B cell (primary cell): ENCODE measurements at regions not wholly inside any gene's neighbourhood (a gene's known extent, or its start where the extent isn't known, plus 50 kb on each side); places are given as distances from the start of the nearest gene placed in this dataset.

Source experiments
- ATAC-seq: fragments of 200-7000 bp; cut with Tn5 transposase; one replicate; pipeline ENCODE4 v1.10.0; 2021; ENCODE audit warnings: low read depth, mild to moderate bottlenecking, moderate number of reproducible peaks, moderate library complexity
- CTCF ChIA-PET: fragments of 350-600 bp; sonication (Branson Sonifier 250); formaldehyde crosslinking; loops from one replicate; lab custom pipeline; 2021; ENCODE audit warnings: antibody characterized with exemption, inconsistent platforms; lab: Charles Lee
- POLR2A ChIA-PET: fragments of 350-600 bp; sonication (Branson Sonifier 250); formaldehyde crosslinking; loops from one replicate; lab custom pipeline; 2021; ENCODE audit warnings: antibody characterized with exemption; lab: Charles Lee
- DNase-seq: peaks from one replicate; pipeline ENCODE4 v3.0.0; 2013
- H2AFZ ChIP-seq: 2 replicates; pipeline ENCODE4 v1.6.1; 2012; ENCODE audit warnings: mild to moderate bottlenecking, low read depth, low read length; ENCODE audit not compliant: insufficient read depth, poor library complexity, severe bottlenecking
- H3K27ac ChIP-seq, 2 donors: 1 replicate in 1 of 2; 2 replicates in 1 of 2; pipeline ENCODE4 v1.5.1; 2012 to 2013; ENCODE audit warnings: low read length in 2 of 2, mild to moderate bottlenecking in 2 of 2, moderate library complexity in 1 of 2
- H3K27me3 ChIP-seq, 4 experiments: fragments of 200-600 bp in 1 of 4; sonication (generic) in 1 of 4; replicated peaks in 1 of 4; 1 replicate in 2 of 4; 2 replicates in 2 of 4; pipeline versions ENCODE4 v1.6.1 to v1.7.0; 2013 to 2016; ENCODE audit warnings: low read length in 3 of 4, mild to moderate bottlenecking in 2 of 4, mixed read lengths in 1 of 4, moderate library complexity in 1 of 4; ENCODE audit not compliant: insufficient read depth in 4 of 4, control insufficient read depth in 3 of 4; ENCODE audit errors: control extremely low read depth in 1 of 4
- H3K36me3 ChIP-seq, 2 experiments: replicated peaks in 1 of 2; 1 replicate in 1 of 2; 2 replicates in 1 of 2; pipeline versions ENCODE4 v1.6.1 to v1.7.1; 2013; ENCODE audit warnings: low read length in 1 of 2; ENCODE audit not compliant: insufficient read depth in 2 of 2, control insufficient read depth in 1 of 2; ENCODE audit errors: control extremely low read depth in 1 of 2, extremely low read depth in 1 of 2
- H3K4me1 ChIP-seq, 2 donors: fragments of 200-600 bp in 1 of 2; sonication (generic) in 1 of 2; 1 replicate in 1 of 2; 2 replicates in 1 of 2; pipeline versions ENCODE4 v1.5.1 to v1.6.1; 2013 to 2017; ENCODE audit warnings: low read length in 2 of 2; ENCODE audit not compliant: control insufficient read depth in 2 of 2, insufficient read depth in 2 of 2
- H3K4me2 ChIP-seq: replicated peaks from 2 replicates; pipeline ENCODE3; 2012; ENCODE audit warnings: mild to moderate bottlenecking, low read depth, low read length; ENCODE audit not compliant: poor library complexity, severe bottlenecking
- H3K4me3 ChIP-seq, 5 experiments: fragments of 200-600 bp in 1 of 5; sonication (generic) in 1 of 5; 1 replicate in 3 of 5; 2 replicates in 2 of 5; pipeline versions ENCODE4 v1.5.1 to v1.7.0; 2011 to 2016; ENCODE audit warnings: low read length in 4 of 5, mild to moderate bottlenecking in 4 of 5, low read depth in 2 of 5, control low read depth in 1 of 5, moderate library complexity in 1 of 5; ENCODE audit not compliant: insufficient read depth in 1 of 5; ENCODE audit errors: control extremely low read depth in 1 of 5, extremely low read depth in 1 of 5
- H3K79me2 ChIP-seq: fragments of 200-600 bp; sonication (generic); one replicate; pipeline ENCODE4 v1.6.0; 2016; ENCODE audit warnings: low read length; ENCODE audit not compliant: control insufficient read depth, insufficient read depth
- H3K9ac ChIP-seq: fragments of 200-600 bp; sonication (generic); 2 replicates; pipeline ENCODE4 v1.6.1; 2017; ENCODE audit warnings: mild to moderate bottlenecking, low read length, moderate library complexity
- H3K9me3 ChIP-seq, 3 donors: one replicate each; pipeline versions ENCODE4 v1.6.1 to v1.7.1; 2013; ENCODE audit warnings: low read length in 2 of 3; ENCODE audit not compliant: control insufficient read depth in 2 of 3, insufficient read depth in 1 of 3; ENCODE audit errors: control extremely low read depth in 1 of 3
- H4K20me1 ChIP-seq: 2 replicates; pipeline ENCODE4 v1.6.0; 2012; ENCODE audit warnings: mild to moderate bottlenecking, low read length; ENCODE audit not compliant: insufficient read depth, control insufficient read depth, poor library complexity, severe bottlenecking
- H3K27ac Mint-ChIP-seq: one replicate; pipeline ENCODE4 v1.8.0; 2021; ENCODE audit warnings: mixed read lengths
- H3K27me3 Mint-ChIP-seq: one replicate; pipeline ENCODE4 v1.8.0; 2021; ENCODE audit warnings: mixed read lengths
- H3K4me1 Mint-ChIP-seq: one replicate; pipeline ENCODE4 v1.8.0; 2021; ENCODE audit warnings: mixed read lengths
- H3K4me3 Mint-ChIP-seq: one replicate; pipeline ENCODE4 v1.8.0; 2021; ENCODE audit warnings: mixed read lengths
- H3K9me3 Mint-ChIP-seq: one replicate; pipeline ENCODE4 v1.8.0; 2022; ENCODE audit warnings: mixed read lengths; ENCODE audit not compliant: insufficient read depth
- CTCF ChIP-seq: fragments of 200-600 bp; IDR thresholded peaks from one replicate; pipeline ENCODE4 v1.8.0; 2022; ENCODE audit warnings: antibody characterized with exemption, mild to moderate bottlenecking
- EZH2 ChIP-seq: IDR thresholded peaks from 2 replicates; pipeline ENCODE4 v1.6.1; 2012; ENCODE audit warnings: borderline replicate concordance, low read depth, mild to moderate bottlenecking, moderate library complexity, low read length; ENCODE audit not compliant: insufficient read depth, poor library complexity, severe bottlenecking
- WGBS: methylation state at CpG from one replicate; pipeline ENCODE4 v1.1.5; 2013; ENCODE audit warnings: missing lambda C conversion rate; ENCODE audit not compliant: insufficient coverage; 5-methylcytosine and 5-hydroxymethylcytosine counted together
- intact Hi-C: fragments of 100-400 bp; cut with micrococcal nuclease; formaldehyde crosslinking; loops from one replicate; pipeline ENCODE4 v1.10.0; 2022

GRCh38 chr2:9146646-9147045, 60.0 kb upstream of the ASAP2 start:
- WGBS, result 95% methylated on average over 5 of the region's 6 CpGs
- TF ChIP-seq CTCF (no peak), EZH2 (no peak)
- DNase-seq, result no peak
- Mint-ChIP-seq H3K27ac (no peak overlapping the region), H3K27me3 (peaks cover 13% of the 10 kb centered on the region), H3K4me1 (peaks cover 5% of the 10 kb centered on the region), H3K4me3 (no peak overlapping the region), H3K9me3 (no peaks in the 10 kb centered on the region)
- Histone ChIP-seq H3K27me3 (peaks cover 0 to 10% (median 0%) of the 10 kb centered on the region in 4 experiments), H4K20me1 (no peaks in the 10 kb centered on the region), H2AFZ (no peak overlapping the region), H3K9ac (no peak overlapping the region), H3K4me1 (peaks cover 7 to 8% of the 10 kb centered on the region in 2 donors), H3K4me3 (no peak overlapping the region), H3K27ac (no peak overlapping the region), H3K79me2 (no peaks in the 10 kb centered on the region), H3K36me3 (no peaks in the 10 kb centered on the region), H3K4me2 (no peak overlapping the region), H3K9me3 (no peaks in the 10 kb centered on the region)
- POLR2A ChIA-PET, result no interaction called here
- CTCF ChIA-PET, result no interaction called here
- ATAC-seq, result no peak
- intact Hi-C loops, result no loop called here

GRCh38 chr2:9145752-9146430, 60.7 kb upstream of the ASAP2 start:
- DNase-seq (no peak), ATAC-seq (no peak)
- H3K27me3 Mint-ChIP-seq, result peaks cover 20% of the 10 kb centered on the region
- no peak overlapping the region for H3K27ac Mint-ChIP-seq
- Histone ChIP-seq H3K27ac (no peak overlapping the region), H3K4me2 (no peak overlapping the region), H3K27me3 (peaks cover 0 to 10% (median 0%) of the 10 kb centered on the region in 4 experiments), H3K36me3 (no peaks in the 10 kb centered on the region), H2AFZ (no peak overlapping the region), H3K4me1 (peaks cover 7 to 8% of the 10 kb centered on the region in 2 donors), H4K20me1 (no peaks in the 10 kb centered on the region), H3K9ac (no peak overlapping the region), H3K4me3 (no peak overlapping the region), H3K9me3 (no peaks in the 10 kb centered on the region), H3K79me2 (no peaks in the 10 kb centered on the region)
- H3K4me1 Mint-ChIP-seq, result peaks cover 5% of the 10 kb centered on the region
- WGBS, result 88% methylated on average over 26 of the region's 28 CpGs
- TF ChIP-seq EZH2 (no peak), CTCF (no peak)
- POLR2A ChIA-PET, result no interaction called here
- no peak overlapping the region for H3K4me3 Mint-ChIP-seq
- CTCF ChIA-PET, result no interaction called here
- intact Hi-C loops, result no loop called here
- H3K9me3 Mint-ChIP-seq, result no peaks in the 10 kb centered on the region
